Transverse colon (tissue), 4 donors: ENCODE measurements at regions not wholly inside any gene's neighbourhood (a gene's known extent, or its start where the extent isn't known, plus 50 kb on each side); places are given as distances from the start of the nearest gene placed in this dataset.

Experiments used
- CTCF ChIP-seq, 5 experiments: fragments of 200-600 bp in 3 of 5; fragments of 450-650 bp in 2 of 5; sonication (generic) in 3 of 5; IDR thresholded peaks; 1 replicate in 2 of 5; 2 replicates in 3 of 5; pipeline ENCODE4 v1.5.1; 2016 to 2017; ENCODE audit warnings: antibody characterized with exemption in 5 of 5, inconsistent platforms in 3 of 5, mild to moderate bottlenecking in 2 of 5, moderate library complexity in 1 of 5
- EP300 ChIP-seq: sonication (generic); formaldehyde crosslinking; IDR thresholded peaks from one replicate; pipeline ENCODE4 v1.6.1; 2017; ENCODE audit warnings: antibody characterized with exemption, low read depth
- POLR2A ChIP-seq: fragments of 450-650 bp; IDR thresholded peaks from one replicate; pipeline ENCODE4 v1.6.1; 2016; ENCODE audit warnings: antibody characterized with exemption, mild to moderate bottlenecking, moderate library complexity
- POLR2AphosphoS5 ChIP-seq, 3 donors: sonication (generic); formaldehyde crosslinking; IDR thresholded peaks; one replicate each; pipeline ENCODE4 v1.6.1; 2016; ENCODE audit warnings: antibody characterized with exemption in 3 of 3

DNA sequence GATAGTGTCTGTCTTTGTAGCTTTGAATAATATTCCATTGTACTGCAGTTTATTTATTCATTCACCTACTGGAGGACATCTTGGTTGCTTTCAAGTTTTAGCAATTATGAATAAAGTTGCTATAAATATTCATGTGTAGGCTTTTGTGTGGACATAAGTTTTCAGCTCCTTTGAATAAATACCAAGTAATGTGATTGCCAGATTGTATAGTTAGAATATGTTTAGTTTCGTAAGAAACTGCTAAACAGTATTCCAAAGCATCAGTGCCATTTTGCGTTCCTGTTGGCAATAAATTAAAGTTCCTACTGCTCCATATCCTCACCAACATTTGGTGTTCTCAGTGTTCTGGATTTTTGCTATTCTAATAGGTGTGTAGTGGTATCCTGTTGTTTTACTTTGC, 311.7 kb upstream of the FMN2 start:
- TF ChIP-seq EP300 (no peak), CTCF (IDR thresholded peaks at IDR 0.05) (no peak), POLR2AphosphoS5 (IDR thresholded peaks at IDR 0.05) (no peak), POLR2A (no peak)
